GM18508 (cell line): ENCODE measurements at regions not wholly inside any gene's neighbourhood (a gene's known extent, or its start where the extent isn't known, plus 50 kb on each side); places are given as distances from the start of the nearest gene placed in this dataset.
"Not testable (repeated sequence)": the region's sequence is repeated elsewhere in the genome, so short reads cannot be mapped to it uniquely, and the experiment has no call there.

Experiments
- ATAC-seq: cut with Tn5 transposase; IDR thresholded peaks from one replicate; pipeline ENCODE4 v1.9.1; 2021; ENCODE audit warnings: moderate number of reproducible peaks; ENCODE audit not compliant: insufficient read depth, unreplicated experiment

DNA sequence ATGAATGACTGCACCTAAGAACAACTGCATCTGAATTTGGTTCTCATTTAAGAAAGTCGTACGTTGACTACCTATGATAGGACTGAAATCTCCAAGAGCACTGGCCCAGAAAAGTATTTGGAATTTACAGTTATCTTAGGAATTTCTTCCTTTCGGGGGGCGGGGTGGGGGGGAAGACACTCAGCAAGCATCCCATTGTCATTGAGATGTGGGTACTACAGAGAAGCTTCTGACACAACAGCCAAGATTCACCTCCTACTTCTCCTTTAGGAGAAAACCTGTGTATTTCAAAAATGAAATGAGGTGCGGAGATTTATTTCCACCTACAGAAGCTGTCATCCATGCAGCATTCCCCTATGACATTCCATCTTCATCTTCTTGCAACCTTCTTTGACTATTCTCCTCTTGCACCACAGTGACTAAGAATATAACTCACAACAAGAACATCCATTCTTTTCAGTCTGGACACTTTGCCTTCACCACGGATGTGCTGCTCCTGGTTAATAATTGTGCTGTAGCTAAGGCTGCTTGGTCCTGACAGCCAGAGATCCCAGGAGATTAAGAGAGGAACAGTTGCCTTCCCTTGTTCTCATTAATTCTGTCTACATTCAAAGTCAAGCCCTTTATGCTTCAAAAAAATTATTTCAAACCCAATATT is 98.4 kb upstream of the FRMD4A start:
- no peak for ATAC-seq

DNA sequence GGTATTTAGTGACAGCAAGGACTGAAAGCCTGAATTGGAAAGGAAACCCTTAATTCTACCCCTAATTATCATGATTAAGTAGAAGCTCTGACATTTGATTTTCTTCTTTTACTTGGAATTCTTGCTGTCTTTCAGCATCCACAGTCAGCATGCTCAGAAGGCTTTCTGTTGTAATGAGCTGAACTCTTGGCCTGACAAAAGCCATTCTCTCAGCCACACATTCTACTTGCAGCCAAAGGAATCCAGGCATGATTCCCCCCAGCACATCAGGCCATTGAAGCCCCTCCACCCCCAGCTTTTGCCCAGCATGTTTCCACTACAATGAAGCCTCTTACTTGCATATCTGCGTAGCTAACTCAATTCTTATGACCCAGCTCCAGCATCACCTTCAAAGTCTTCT is 94.3 kb upstream of the FRMD4A start:
- ATAC-seq = no peak

DNA sequence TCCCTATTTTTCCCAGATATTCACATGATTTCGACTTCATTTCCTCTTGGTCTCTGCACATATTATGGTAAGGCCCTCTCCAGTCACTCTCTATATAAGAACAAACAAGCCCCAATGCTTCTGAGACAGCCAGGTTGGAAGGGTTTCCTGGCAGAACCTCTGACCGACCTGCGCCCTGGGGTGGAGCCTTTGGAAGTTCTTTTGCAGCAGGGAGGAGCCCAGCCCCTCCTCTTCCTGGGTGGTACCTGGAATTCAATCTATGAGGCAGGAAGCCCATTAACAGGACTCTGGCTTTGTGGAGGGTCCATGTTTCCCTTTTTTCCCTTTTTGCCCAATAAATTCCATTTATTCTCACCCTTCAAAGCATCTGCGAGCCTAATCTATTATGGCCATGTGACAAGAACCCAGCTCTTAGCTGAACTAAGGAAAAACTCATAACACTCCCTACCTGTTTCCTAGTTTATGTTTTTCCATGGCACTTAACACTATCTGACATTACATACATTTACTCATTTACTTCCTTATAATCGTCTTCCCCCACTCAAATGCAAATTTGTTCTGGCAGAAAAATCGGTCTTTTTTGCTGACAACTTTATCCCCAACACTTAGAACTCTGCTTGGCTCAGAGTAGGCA is 92.5 kb upstream of the FRMD4A start:
- no peak for ATAC-seq

DNA sequence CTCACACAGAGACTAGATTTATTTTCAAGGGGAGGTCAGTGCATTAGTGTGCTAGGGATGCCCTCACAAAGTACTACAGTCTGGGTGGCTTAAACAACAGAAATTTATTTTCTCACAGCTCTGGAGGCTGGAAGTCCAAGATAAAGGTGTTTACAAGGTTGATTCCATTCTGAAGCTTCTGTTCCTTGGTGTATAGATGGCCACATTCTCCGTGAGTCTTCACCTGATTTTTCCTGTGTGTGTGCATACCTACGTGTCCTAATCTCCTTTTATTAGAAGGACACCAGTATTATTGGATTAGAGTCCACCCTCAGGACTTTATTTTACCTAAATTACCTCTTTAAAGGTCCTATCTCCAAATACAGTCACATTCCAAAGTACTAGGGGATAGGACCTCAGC is 91.7 kb upstream of the FRMD4A start:
- no peak for ATAC-seq

DNA sequence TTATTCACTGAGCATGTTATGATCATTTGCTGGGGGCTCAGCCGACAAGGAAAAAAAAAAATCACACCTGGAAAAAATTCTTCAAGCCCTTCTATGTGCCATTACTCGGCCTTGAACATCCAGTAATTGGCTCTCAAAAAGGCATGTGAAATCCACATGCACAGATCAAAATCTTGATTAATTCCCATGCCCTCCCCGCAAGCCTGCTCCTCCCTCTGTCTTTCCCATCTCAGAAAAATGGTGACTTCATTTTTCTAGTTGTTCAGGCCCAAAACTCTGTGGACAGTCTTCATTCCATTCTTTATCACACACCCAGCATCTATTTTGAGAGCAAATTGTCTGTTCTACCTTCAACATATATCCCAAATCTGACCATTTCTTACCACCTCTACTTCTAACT is 91.2 kb upstream of the FRMD4A start:
- no peak for ATAC-seq

DNA sequence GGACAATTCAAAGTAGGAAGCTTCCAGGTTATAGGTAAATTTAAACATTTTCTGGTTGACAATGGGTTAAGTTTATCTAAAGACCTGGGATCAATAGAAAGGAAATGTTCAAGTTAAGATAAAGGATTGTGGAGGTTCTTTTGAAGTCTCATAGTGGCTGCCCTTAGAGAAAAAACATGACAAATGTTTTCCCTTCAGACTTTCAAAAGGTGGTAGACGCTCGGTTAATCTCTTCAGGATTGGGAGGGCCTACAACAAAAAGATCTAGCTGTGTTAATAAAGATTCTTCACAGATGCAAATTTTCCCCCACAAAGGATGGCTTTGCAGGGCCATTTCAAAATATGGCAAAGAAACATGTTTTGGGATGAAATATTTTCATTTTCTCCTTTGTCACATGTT is 86.6 kb upstream of the FRMD4A start:
- not testable (repeated sequence) for ATAC-seq

DNA sequence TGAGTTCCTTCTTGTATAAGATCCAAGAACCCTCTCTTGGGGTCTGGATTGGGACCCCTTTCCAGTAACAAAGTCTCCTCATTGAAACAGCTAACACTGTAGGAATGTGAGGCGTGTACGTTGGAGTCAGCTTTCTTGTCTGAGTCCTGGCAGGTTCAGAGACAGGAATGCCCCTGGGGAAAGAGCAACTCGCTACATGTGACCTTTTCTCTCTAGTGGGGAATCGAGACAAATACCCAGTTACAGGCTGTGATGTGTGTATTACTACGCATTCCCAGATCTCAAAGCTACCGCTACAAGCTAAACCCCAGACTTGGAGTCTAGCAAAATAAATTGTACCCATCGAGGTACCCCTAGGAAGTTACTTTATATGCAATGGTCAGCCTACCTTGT is 85.6 kb upstream of the FRMD4A start:
- ATAC-seq = no peak

DNA sequence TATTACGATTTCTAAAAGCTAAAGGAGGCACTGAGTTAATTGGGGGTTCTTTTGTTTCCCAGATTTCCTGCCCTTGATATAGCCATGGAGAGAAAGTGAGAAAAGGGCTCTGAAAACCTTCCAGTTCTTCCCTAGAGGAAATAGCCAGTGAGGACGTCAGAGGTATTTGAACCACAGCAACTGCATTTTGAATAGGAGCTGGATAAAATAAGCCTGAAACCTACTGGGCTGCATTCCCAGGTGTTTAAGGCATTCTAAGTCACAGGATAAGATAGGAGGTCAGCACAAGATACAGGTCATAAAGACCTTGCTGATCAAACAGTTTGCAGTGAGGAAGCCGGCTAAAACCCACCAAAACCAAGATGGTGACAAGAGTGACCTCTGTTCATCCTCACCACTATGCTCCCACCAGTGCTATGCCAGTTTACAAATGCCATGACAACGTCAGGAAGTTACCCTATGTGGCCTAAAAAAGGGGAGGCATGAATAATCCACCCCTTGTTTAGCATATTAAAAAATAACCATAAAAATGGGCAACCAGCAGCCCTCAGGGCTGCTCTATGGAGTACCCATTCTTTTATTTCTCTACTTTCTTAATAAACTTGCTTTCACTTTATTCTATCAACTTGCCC is 85.1 kb upstream of the FRMD4A start:
- no peak for ATAC-seq

DNA sequence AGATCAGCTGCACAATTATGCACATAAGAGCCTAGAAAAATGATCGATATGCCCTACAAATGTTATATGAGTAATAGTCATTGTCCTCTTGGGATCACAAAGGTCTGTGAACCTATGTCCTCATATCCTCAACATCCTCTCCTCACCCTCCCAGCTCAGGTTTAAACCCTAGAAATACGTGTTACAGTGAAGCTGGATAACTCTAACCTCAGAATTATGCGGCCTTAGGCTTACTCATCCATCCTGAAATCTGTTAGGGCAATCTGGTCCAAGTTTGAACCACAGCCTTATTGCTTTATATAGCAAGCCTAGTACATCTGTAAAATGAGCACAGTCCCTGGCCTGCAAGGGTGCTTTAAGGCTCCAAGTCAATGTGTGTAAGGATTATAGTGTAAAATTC is 84.2 kb upstream of the FRMD4A start:
- no peak for ATAC-seq

DNA sequence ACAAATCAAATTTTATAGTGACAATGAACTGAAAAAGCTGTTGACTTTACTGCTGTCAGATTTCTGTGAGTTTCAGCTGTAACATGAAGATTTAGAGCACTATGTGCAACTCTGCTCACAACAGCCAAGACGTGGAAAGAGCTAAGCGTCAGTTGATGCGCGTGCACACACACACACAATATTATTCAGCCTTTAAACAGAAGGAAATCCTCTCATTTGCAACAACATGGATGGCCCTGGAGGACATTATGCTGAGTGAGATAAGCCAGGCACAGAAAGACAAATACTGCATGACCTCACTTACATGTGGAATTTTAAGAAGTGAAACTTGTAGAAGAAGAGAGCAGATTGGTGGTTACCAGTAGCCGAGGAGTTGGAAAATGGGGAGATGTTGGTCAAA is 82.8 kb upstream of the FRMD4A start:
- no peak for ATAC-seq

DNA sequence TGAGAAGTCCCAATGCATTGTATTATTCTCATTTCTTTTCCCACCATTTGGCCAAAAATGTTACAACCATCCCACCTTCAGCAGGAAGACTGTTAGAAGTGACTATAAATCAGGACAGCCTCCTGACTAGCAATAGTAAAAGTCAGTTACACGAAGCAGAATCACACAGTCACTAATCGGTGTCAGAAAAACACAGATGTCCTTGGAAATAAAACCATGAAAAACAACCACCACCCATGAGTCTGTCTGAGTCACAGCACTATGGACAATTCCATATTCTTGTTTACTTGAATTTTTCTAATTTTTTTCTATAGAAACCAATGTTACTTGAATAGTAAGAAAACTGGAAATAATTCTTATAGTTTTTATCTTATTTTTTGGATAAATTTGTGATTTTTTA is 81.9 kb upstream of the FRMD4A start:
- ATAC-seq = no peak

DNA sequence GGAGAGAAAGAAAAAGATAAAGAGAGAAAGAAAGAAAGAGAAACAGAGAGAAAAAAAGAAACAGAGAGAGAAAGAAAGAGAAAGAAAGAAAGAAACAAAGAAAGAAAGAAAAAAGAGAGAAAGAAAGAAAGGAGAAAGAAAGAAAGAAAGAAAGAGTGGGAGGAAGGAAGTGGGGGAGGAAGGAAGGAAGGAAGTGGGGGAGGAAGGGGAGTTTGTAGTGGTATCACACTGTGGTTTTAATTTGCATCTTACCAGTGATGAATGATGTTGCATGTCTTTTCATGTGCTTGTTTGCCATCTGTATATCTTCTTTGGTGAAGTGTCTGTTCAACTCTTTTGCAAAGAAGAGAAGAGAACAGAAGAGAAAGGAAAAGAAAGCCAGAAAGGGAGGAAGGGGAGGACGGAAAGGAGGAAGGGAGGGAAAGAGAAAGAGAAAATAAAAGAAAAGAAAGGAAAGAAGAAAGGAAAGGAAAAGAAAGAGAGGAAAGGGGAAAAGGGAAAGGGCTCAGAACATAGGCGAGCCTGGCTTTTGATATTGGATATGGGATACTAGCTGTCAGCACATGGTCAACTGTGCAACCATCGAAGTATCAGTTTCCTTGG is 79.2 kb upstream of the FRMD4A start:
- no peak for ATAC-seq

DNA sequence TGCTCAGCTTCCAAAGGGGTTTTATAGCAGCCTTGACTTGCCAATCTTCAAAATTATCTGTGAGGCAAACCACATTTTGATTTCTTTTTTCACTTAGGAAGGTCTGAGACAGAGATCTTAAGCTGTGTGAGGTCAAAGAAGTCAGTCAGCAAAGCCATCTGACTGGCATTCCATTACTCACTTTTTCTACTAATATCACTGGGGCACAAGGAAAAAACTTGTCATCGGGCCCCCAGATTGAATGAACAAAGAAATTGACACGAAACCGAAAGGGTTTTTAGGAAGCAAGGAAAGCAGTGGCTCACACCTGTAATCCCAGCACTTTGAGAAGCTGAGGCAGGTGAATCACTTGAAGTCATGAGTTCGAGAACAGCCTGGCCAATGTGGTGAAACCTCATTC is 78.5 kb upstream of the FRMD4A start:
- no peak for ATAC-seq

DNA sequence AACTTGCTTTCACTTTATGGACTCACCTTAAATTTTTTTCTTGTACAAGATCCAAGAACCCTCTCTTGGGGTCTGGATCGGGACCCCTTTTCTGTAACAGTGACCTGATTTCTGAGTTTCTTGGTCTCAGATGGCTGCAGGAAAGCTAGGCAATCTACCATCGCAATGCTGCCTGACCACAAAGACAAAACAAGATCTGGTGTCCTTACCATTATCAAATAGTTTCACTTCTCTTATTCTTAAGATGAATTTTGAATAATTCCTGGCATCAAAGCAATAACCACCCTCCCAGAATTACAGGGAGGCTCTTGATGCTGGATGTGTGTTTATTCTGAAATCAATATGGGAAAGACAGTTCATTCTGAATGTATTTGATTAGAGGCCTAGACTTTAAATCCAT is 77.4 kb upstream of the FRMD4A start:
- ATAC-seq = no peak

DNA sequence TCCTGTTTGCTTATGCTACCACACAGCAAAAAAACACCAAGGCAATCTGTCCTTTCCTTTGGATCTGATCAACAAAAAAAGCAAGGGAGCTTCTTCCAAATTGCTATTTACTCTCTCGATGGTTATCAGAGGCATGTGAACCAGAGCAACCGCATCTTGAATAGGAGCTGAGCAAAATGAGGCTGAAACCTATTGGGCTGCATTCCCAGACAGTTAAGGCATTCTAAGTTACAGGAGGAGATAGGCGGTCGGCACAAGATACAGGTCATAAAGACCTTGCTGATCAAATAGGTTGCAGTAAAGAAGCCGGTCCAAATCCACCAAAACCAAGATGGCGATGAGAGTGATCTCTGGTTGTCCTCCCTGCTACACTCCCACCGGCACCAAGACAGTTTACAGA is 76.8 kb upstream of the FRMD4A start:
- ATAC-seq = no peak

DNA sequence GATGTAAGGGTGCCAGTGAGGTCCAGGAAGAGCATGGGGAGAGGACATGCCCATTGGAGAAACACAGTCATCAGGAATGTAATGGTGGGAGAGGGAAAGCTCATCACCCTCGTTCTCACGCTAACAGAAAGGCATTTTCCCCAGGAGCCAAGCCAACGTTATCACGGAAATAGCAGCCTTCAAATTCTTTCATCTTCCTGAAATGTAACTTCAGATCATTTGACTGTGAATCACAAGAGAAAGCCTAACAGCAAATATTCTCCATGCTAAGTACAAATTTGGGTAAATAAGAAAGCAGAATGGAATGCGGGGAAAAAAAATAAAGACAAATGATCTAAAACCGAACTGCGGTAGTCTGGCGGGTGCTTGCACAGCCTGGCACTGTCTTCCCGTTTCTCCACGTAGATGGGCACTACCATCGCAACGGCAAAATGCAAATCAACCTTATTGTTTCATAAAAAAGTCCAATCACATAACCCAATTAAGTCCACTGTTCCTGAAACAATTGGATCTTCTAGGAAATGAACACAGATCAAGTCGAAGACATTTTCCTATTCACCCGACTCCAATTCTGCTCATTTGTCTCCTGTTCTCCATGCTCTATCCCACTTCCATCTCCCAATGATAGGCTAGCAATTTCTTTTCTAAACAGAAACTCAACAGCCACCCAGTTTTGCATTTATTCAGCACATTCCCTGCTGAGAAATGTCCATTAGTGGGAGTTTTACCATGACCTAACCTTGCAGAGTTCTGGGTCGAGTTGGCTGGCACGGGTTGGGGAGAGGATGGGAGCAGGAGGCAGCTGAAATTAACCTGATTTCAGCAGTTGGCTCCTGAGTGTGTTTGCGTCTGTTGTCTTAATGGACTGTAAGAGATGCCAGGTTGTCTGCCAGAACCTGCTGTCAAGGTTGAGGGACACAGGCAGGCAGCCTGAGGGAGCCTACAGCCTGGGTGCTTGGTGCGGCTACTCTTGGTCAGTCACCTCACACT is 74.6 kb upstream of the FRMD4A start:
- no peak for ATAC-seq

DNA sequence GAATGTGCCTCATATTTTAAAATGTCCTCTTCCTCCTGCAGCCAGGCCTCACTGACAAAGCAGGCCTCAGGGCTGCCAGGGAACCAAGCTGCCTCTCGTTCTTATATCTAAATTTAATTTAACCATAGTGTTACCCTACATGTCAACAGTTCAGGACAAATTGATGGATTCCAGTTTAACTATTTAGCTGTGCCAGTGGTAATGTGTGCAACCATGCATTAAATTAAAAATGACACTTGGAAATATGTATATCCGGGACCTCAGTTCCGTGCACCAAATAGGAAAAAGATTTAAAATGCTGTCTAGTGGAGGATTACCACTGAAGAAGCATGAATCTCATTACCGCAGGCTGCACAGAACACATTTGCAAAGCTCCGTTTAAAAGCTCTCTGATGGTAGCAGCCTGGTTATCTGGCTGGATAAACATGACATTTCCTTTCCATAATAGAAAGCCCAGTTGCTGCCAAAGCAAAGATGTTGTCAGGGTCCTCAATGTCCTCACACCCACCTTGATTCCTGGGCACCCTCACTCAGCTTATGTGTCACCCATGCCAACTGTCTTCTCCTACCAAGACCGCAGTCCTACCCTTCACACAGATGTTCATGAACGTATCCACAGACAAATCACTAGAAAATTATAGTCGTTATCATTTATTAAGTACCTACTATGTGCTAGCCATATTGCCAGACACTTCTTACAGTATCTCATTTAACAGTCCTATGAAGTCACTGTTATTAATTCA is 73.3 kb upstream of the FRMD4A start:
- ATAC-seq = no peak

DNA sequence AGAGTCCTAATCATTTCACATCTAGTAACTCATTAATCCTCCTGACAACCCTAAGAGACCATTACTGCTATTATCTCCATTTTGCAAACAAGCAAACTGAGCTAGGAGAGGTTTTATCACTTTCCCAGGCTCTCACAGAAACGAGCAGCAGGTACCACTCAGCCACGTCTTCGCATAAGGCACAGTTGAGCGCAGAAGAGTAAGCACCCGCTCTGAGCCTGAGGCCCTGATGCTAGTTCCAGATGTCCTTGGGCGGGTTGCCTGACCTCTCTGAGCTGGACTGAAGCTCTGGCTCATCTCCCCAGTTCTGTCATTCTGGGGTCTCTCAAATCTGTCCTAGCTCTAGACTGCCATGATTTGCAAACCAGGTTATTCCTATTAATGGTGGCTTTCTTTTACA is 72.6 kb upstream of the FRMD4A start:
- no peak for ATAC-seq

DNA sequence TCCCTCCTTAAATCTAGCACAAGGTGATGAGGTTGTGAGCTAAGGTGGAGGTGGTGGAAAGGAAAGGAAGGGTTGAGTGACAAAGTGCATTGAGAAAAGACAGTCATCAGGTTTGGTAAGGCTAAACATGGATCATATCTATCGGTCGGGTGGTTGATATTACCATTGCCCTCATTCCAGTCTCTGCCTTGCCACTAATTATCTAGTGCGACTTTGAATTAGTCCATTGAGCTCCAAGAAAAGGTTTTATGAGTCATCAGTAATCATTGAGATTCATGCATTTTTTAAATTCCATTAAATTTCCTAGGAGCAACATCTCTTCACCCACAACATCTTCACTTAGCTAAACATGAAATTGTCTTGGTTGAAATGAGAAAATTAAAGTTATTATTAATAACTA is 68.9 kb upstream of the FRMD4A start:
- no peak for ATAC-seq

DNA sequence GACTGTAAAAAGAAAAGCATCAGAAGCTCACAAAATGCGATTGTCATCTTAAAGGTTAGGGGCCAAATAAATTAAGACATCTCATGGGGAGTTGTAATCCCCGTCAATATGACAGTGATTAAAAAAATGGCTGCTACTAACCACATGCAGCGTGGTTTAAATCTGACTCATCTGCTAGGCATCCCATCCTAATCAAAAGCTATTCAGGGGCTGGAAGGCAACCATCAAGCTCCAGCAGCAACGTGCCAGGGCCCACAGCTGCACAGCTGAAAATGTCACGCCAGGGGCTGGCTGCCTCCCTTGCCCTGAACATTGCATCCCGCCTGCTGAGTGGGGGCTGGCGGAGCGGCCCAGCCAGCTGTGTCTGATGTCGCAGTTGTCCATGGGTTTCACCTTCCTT is 66.3 kb upstream of the FRMD4A start:
- no peak for ATAC-seq
